ENCODE measurements at regions not wholly inside any gene's neighbourhood (a gene's known extent, or its start where the extent isn't known, plus 50 kb on each side); places are given as distances from the start of the nearest gene placed in this dataset.
A peak's percentile ranks its signal among the peaks of the same experiment; 100 is the strongest.

- no peak for TF ChIP-seq CTCF (IDR thresholded peaks at IDR 0.05)
- no peak for DNase-seq (ENCODE audit: extremely low spot score, unreplicated experiment)
- Mint-ChIP-seq H3K27me3 (ENCODE audit: unreplicated experiment) (peaks cover 3% of the 10 kb centered on the region), H3K36me3 (ENCODE audit: unreplicated experiment) (no peaks in the 10 kb centered on the region), H3K9me3 (ENCODE audit: unreplicated experiment) (no peaks in the 10 kb centered on the region), H3K27ac (ENCODE audit: unreplicated experiment) (no peak overlapping the region), H3K4me3 (ENCODE audit: unreplicated experiment) (no peak overlapping the region), H3K4me1 (ENCODE audit: unreplicated experiment) (no peaks in the 10 kb centered on the region)
These were observed 727.4 kb downstream of the ETS1 start for GRCh38 chr11:127859941-127860354.

DNA sequence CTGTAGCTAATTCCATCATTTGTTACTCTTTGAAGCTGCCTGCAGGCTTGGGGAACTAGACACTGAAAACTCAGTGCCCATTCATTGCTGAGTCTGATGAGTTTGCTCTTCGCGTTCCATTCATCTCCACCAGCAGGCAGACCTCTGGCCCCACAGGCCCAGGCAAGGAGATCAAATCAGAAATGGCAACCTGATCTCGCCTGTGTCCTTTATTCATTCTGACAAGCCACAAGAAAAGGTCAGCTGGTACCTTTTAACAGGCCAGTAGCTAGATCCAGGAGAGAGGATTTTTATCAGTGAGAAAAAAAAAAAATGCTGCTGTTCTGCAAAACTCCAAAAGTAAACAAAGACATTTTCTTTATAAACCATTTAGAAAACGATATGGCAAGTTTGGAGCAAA lies 742.5 kb downstream of the ETS1 start:
- peaks cover 10% of the 10 kb centered on the region for H3K27me3 Mint-ChIP-seq (ENCODE audit: unreplicated experiment)
- no peaks in the 10 kb centered on the region for H3K9me3 Mint-ChIP-seq (ENCODE audit: unreplicated experiment)
- DNase-seq (ENCODE audit: extremely low spot score, unreplicated experiment), result no peak
- no peak for TF ChIP-seq CTCF (IDR thresholded peaks at IDR 0.05)
- no peaks in the 10 kb centered on the region for H3K36me3 Mint-ChIP-seq (ENCODE audit: unreplicated experiment)
- no peak overlapping the region for H3K4me3 Mint-ChIP-seq (ENCODE audit: unreplicated experiment)
- no peaks in the 10 kb centered on the region for H3K4me1 Mint-ChIP-seq (ENCODE audit: unreplicated experiment)
- H3K27ac Mint-ChIP-seq (ENCODE audit: unreplicated experiment), result no peak overlapping the region

GRCh38 chr11:127843483-127844396 lies 743.6 kb downstream of the ETS1 start:
- Mint-ChIP-seq H3K4me3 (ENCODE audit: unreplicated experiment) (no peak overlapping the region), H3K9me3 (ENCODE audit: unreplicated experiment) (no peaks in the 10 kb centered on the region), H3K4me1 (ENCODE audit: unreplicated experiment) (no peaks in the 10 kb centered on the region), H3K36me3 (ENCODE audit: unreplicated experiment) (no peaks in the 10 kb centered on the region), H3K27ac (ENCODE audit: unreplicated experiment) (no peak overlapping the region), H3K27me3 (ENCODE audit: unreplicated experiment) (peaks cover 12% of the 10 kb centered on the region)
- peak; percentile 89 for DNase-seq (ENCODE audit: extremely low spot score, unreplicated experiment)
- peak; percentile 75 for TF ChIP-seq CTCF (IDR thresholded peaks at IDR 0.05)

DNA sequence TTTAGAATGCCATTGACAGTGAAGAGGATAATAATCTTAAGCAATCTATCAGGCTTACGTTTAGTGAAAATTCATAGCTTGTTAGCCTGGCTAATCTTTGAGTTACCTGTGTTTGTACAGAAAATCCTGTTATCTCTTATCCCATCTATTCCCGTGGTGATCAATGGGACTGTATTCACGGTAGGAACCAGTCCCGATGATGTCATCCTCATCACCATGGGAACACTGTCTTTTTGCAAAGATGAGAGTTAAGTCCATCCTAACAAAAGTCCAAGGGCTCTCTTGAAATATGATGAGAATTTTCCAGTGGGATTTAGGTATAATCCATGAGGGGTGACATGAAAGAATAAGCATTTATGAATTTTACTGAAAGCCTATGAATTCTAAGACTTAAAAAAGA lies 762.2 kb downstream of the ETS1 start:
- no peaks in the 10 kb centered on the region for H3K4me1 Mint-ChIP-seq (ENCODE audit: unreplicated experiment)
- H3K9me3 Mint-ChIP-seq (ENCODE audit: unreplicated experiment), result no peaks in the 10 kb centered on the region
- H3K4me3 Mint-ChIP-seq (ENCODE audit: unreplicated experiment), result no peak overlapping the region
- DNase-seq (ENCODE audit: extremely low spot score, unreplicated experiment), result no peak
- no peak for TF ChIP-seq CTCF (IDR thresholded peaks at IDR 0.05)
- H3K36me3 Mint-ChIP-seq (ENCODE audit: unreplicated experiment), result no peaks in the 10 kb centered on the region
- no peak overlapping the region for H3K27ac Mint-ChIP-seq (ENCODE audit: unreplicated experiment)
- H3K27me3 Mint-ChIP-seq (ENCODE audit: unreplicated experiment), result peaks cover 28% of the 10 kb centered on the region

GRCh38 chr11:127818625-127819024 lies 768.7 kb downstream of the ETS1 start:
- H3K4me1 Mint-ChIP-seq (ENCODE audit: unreplicated experiment), result no peaks in the 10 kb centered on the region
- peaks cover 3% of the 10 kb centered on the region for H3K27me3 Mint-ChIP-seq (ENCODE audit: unreplicated experiment)
- no peak for TF ChIP-seq CTCF (IDR thresholded peaks at IDR 0.05)
- no peaks in the 10 kb centered on the region for H3K36me3 Mint-ChIP-seq (ENCODE audit: unreplicated experiment)
- no peak overlapping the region for H3K4me3 Mint-ChIP-seq (ENCODE audit: unreplicated experiment)
- no peak overlapping the region for H3K27ac Mint-ChIP-seq (ENCODE audit: unreplicated experiment)
- DNase-seq (ENCODE audit: extremely low spot score, unreplicated experiment), result no peak
- no peaks in the 10 kb centered on the region for H3K9me3 Mint-ChIP-seq (ENCODE audit: unreplicated experiment)

All from osteocyte (in vitro differentiated cells).